ENCODE measurements at regions not wholly inside any gene's neighbourhood (a gene's known extent, or its start where the extent isn't known, plus 50 kb on each side); places are given as distances from the start of the nearest gene placed in this dataset.

DNA sequence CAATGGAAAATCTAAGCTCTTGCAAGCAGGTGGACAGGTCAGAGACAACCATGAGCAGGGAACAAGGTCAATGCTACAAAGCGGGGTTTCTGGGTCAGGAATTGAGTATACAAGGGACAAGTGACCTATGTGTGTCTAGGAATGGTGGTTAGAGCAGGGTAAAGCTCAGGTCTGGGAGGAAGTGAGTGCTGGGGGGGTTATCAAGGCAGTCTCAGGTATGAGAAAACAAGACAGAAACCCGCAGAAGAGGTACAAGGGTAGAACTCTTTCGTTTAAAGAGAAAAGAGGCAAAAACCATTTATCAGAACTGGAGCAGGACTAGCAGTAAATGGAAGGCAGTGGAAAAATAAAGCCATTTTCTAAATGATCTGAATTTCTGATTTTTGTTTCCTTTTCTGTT is 298.4 kb downstream of the ALDH8A1 start:
- H3K9me3 ChIP-seq (ENCODE audit: low read depth): no peaks in the 10 kb centered on the region

DNA sequence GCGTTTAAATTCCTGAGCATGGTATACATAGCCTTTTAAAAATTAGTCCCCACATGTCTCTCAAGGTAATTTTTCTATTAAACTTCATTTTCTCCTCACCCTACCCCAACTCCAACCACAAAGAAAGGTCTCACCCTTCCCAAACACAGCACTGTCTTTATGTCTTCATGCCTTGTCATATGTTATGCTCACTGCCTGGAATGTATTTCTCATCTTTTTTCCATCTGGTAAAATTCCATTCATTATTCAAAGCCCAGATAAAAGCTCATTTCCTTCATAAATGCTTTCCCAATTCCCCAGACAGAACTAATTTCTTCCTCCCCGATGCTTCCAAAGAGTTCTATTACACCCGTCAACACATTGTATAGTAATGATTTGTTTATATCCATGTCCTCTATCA is 302.0 kb downstream of the ALDH8A1 start:
- Mint-ChIP-seq H3K36me3 (no peaks in the 10 kb centered on the region), H3K9me3 (no peaks in the 10 kb centered on the region), H3K4me1 (no peaks in the 10 kb centered on the region), H3K27me3 (ENCODE audit: insufficient read depth, low read depth) (peaks cover 3% of the 10 kb centered on the region), H3K27ac (no peak overlapping the region), H3K4me3 (no peak overlapping the region)
- no peak overlapping the region for H3K4me2 ChIP-seq
- H4K20me1 ChIP-seq (ENCODE audit: low read depth): no peaks in the 10 kb centered on the region
- H3K27me3 ChIP-seq: no peaks in the 10 kb centered on the region
- DNase-seq (ENCODE audit: low spot score): no peak
- TF ChIP-seq EZH2 (IDR thresholded peaks at IDR 0.05): no peak
- no peak for TF ChIP-seq CTCF (IDR thresholded peaks at IDR 0.05)
- TF ChIP-seq EZH2phosphoT487 (IDR thresholded peaks at IDR 0.05): no peak
- H3K9me3 ChIP-seq (ENCODE audit: low read depth): no peaks in the 10 kb centered on the region
- H3K9ac ChIP-seq: no peak overlapping the region
- no peaks in the 10 kb centered on the region for H3K36me3 ChIP-seq
- H3K4me3 ChIP-seq: no peak overlapping the region
- H3K4me1 ChIP-seq: no peaks in the 10 kb centered on the region
- H3F3A ChIP-seq (ENCODE audit: low read depth): no peaks in the 10 kb centered on the region
- no peak overlapping the region for H3K27ac ChIP-seq
- H2AFZ ChIP-seq (replicated peaks): no peak overlapping the region
- H3K79me2 ChIP-seq (ENCODE audit: low read depth): no peaks in the 10 kb centered on the region

More for the DNA sequence above, 298.4 kb downstream of the ALDH8A1 start:
- no peaks in the 10 kb centered on the region for H3K9me3 Mint-ChIP-seq
- no peak overlapping the region for H3K9ac ChIP-seq
- TF ChIP-seq CTCF (IDR thresholded peaks at IDR 0.05) (no peak), EZH2 (IDR thresholded peaks at IDR 0.05) (no peak), EZH2phosphoT487 (IDR thresholded peaks at IDR 0.05) (no peak)
- H3K79me2 ChIP-seq (ENCODE audit: low read depth): no peaks in the 10 kb centered on the region
- H2AFZ ChIP-seq (replicated peaks): no peak overlapping the region
- no peak overlapping the region for H3K27ac ChIP-seq
- no peak overlapping the region for H3K4me3 ChIP-seq
- no peak overlapping the region for H3K27ac Mint-ChIP-seq
- no peak for DNase-seq (ENCODE audit: low spot score)
- H3K27me3 Mint-ChIP-seq (ENCODE audit: insufficient read depth, low read depth): peaks cover 3% of the 10 kb centered on the region
- H3F3A ChIP-seq (ENCODE audit: low read depth): no peaks in the 10 kb centered on the region
- no peaks in the 10 kb centered on the region for H4K20me1 ChIP-seq (ENCODE audit: low read depth)
- no peaks in the 10 kb centered on the region for H3K4me1 ChIP-seq
- no peaks in the 10 kb centered on the region for H3K36me3 Mint-ChIP-seq
- no peaks in the 10 kb centered on the region for H3K27me3 ChIP-seq
- H3K36me3 ChIP-seq: no peaks in the 10 kb centered on the region
- no peak overlapping the region for H3K4me3 Mint-ChIP-seq
- H3K4me1 Mint-ChIP-seq: no peaks in the 10 kb centered on the region
- H3K4me2 ChIP-seq: no peak overlapping the region

DNA sequence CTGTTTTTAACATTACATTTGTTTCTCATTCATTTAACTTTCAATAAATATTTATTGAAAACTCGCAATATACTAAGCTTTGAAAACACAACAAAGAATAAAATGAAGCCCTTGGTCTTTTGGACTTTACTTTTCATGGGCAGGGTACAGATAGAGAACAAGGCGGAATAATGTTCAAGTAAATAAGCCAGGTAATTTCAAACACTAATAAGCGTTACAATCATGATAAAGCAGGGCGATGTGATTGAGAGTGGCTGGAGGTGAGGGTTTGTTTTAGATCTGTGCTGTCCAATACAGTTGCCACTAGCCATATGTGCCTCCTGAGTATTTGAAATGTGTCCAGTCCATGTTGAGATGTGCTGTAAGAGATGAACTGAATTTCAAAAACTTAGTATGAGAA is 307.1 kb downstream of the ALDH8A1 start:
- no peak overlapping the region for H3K4me3 Mint-ChIP-seq
- H3K36me3 Mint-ChIP-seq: no peaks in the 10 kb centered on the region
- Histone ChIP-seq H3K27me3 (no peaks in the 10 kb centered on the region), H3K4me1 (no peaks in the 10 kb centered on the region), H3K4me2 (no peak overlapping the region), H3K9ac (no peak overlapping the region), H3F3A (ENCODE audit: low read depth) (no peaks in the 10 kb centered on the region), H3K36me3 (no peaks in the 10 kb centered on the region), H3K4me3 (no peak overlapping the region), H3K79me2 (ENCODE audit: low read depth) (no peaks in the 10 kb centered on the region), H3K27ac (no peak overlapping the region), H3K9me3 (ENCODE audit: low read depth) (no peaks in the 10 kb centered on the region), H2AFZ (replicated peaks) (no peak overlapping the region), H4K20me1 (ENCODE audit: low read depth) (no peaks in the 10 kb centered on the region)
- H3K9me3 Mint-ChIP-seq: no peaks in the 10 kb centered on the region
- no peaks in the 10 kb centered on the region for H3K4me1 Mint-ChIP-seq
- H3K27me3 Mint-ChIP-seq (ENCODE audit: insufficient read depth, low read depth): peaks cover under 1% of the 10 kb centered on the region
- H3K27ac Mint-ChIP-seq: no peak overlapping the region
- no peak for DNase-seq (ENCODE audit: low spot score)
- TF ChIP-seq CTCF (IDR thresholded peaks at IDR 0.05) (no peak), EZH2phosphoT487 (IDR thresholded peaks at IDR 0.05) (no peak), EZH2 (IDR thresholded peaks at IDR 0.05) (no peak)

DNA sequence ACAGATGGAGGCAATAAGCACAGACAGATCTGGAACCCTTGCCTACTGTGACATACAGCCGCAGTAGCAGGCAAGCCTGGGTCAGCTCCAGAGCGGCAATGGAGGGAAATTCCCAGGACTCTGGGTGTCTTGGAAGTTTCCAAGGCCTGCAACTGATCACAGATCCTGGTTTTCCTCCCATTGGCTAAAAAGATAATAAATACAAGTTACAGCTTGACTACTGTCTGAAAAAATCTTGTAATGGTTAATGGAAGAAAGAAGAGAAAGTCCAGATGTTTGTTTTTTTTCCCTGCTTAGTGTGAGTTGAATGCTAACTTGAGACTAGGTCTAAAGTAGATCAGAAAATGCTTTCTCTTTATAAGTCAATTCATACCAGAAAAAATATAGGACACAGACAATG is 307.6 kb downstream of the ALDH8A1 start:
- Mint-ChIP-seq H3K4me1 (no peaks in the 10 kb centered on the region), H3K27ac (no peak overlapping the region), H3K36me3 (no peaks in the 10 kb centered on the region), H3K9me3 (no peaks in the 10 kb centered on the region), H3K4me3 (no peak overlapping the region), H3K27me3 (ENCODE audit: insufficient read depth, low read depth) (no peaks in the 10 kb centered on the region)
- no peaks in the 10 kb centered on the region for H4K20me1 ChIP-seq (ENCODE audit: low read depth)
- H3K36me3 ChIP-seq: no peaks in the 10 kb centered on the region
- no peak overlapping the region for H3K4me3 ChIP-seq
- H3K4me1 ChIP-seq: no peaks in the 10 kb centered on the region
- no peak overlapping the region for H3K4me2 ChIP-seq
- H3K27me3 ChIP-seq: no peaks in the 10 kb centered on the region
- H2AFZ ChIP-seq (replicated peaks): no peak overlapping the region
- H3K9ac ChIP-seq: no peak overlapping the region
- H3K79me2 ChIP-seq (ENCODE audit: low read depth): no peaks in the 10 kb centered on the region
- TF ChIP-seq CTCF (IDR thresholded peaks at IDR 0.05): no peak
- no peak for TF ChIP-seq EZH2phosphoT487 (IDR thresholded peaks at IDR 0.05)
- no peak for TF ChIP-seq EZH2 (IDR thresholded peaks at IDR 0.05)
- H3F3A ChIP-seq (ENCODE audit: low read depth): no peaks in the 10 kb centered on the region
- no peak overlapping the region for H3K27ac ChIP-seq
- no peak for DNase-seq (ENCODE audit: low spot score)
- H3K9me3 ChIP-seq (ENCODE audit: low read depth): no peaks in the 10 kb centered on the region

All from neural progenitor cell (in vitro differentiated cells).